WERI-Rb-1 (cell line): ENCODE measurements at regions not wholly inside any gene's neighbourhood (a gene's known extent, or its start where the extent isn't known, plus 50 kb on each side); places are given as distances from the start of the nearest gene placed in this dataset.
A peak's percentile ranks its signal among the peaks of the same experiment; 100 is the strongest.

Experiments
- DNase-seq: peaks from one replicate; pipeline ENCODE4 v3.0.0-alpha.2; 2020
- H3K27ac ChIP-seq: fragments of 250-450 bp; sonication (Bioruptor Pico); 2 replicates; pipeline ENCODE4 v1.5.1; 2020; ENCODE audit warnings: mild to moderate bottlenecking, moderate library complexity
- H3K27me3 ChIP-seq: fragments of 250-450 bp; sonication (Bioruptor Pico); 2 replicates; pipeline ENCODE4 v1.5.1; 2021; ENCODE audit warnings: mild to moderate bottlenecking, low read depth, moderate library complexity; ENCODE audit not compliant: insufficient read depth, severe bottlenecking
- H3K36me3 ChIP-seq: fragments of 250-450 bp; sonication (Bioruptor Pico); 2 replicates; pipeline ENCODE4 v1.5.1; 2020; ENCODE audit warnings: mild to moderate bottlenecking, moderate library complexity
- H3K4me3 ChIP-seq: 2 replicates; pipeline ENCODE4 v1.5.1; 2011; ENCODE audit warnings: low read depth, mild to moderate bottlenecking, control low read depth, low read length
- H3K9me3 ChIP-seq: fragments of 250-450 bp; sonication (Bioruptor Pico); 2 replicates; pipeline ENCODE4 v1.5.1; 2021; ENCODE audit warnings: mild to moderate bottlenecking, moderate library complexity; ENCODE audit not compliant: severe bottlenecking
- TF ChIP-seq, protein P1 (sequence below): IDR thresholded peaks from 2 replicates; pipeline ENCODE4 v1.5.1; 2011; ENCODE audit warnings: low read depth, mild to moderate bottlenecking, control low read depth, inconsistent platforms, low read length

- Histone ChIP-seq H3K36me3 (no peaks in the 10 kb centered on the region), H3K4me3 (no peak overlapping the region), H3K9me3 (no peaks in the 10 kb centered on the region), H3K27ac (no peak overlapping the region), H3K27me3 (no peaks in the 10 kb centered on the region)
- no peak for DNase-seq
- TF ChIP-seq, protein P1, sequence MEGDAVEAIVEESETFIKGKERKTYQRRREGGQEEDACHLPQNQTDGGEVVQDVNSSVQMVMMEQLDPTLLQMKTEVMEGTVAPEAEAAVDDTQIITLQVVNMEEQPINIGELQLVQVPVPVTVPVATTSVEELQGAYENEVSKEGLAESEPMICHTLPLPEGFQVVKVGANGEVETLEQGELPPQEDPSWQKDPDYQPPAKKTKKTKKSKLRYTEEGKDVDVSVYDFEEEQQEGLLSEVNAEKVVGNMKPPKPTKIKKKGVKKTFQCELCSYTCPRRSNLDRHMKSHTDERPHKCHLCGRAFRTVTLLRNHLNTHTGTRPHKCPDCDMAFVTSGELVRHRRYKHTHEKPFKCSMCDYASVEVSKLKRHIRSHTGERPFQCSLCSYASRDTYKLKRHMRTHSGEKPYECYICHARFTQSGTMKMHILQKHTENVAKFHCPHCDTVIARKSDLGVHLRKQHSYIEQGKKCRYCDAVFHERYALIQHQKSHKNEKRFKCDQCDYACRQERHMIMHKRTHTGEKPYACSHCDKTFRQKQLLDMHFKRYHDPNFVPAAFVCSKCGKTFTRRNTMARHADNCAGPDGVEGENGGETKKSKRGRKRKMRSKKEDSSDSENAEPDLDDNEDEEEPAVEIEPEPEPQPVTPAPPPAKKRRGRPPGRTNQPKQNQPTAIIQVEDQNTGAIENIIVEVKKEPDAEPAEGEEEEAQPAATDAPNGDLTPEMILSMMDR: no peak
Observed at GRCh38 chr5:175790796-175791195, 80.6 kb upstream of the CPLX2 start.

DNA sequence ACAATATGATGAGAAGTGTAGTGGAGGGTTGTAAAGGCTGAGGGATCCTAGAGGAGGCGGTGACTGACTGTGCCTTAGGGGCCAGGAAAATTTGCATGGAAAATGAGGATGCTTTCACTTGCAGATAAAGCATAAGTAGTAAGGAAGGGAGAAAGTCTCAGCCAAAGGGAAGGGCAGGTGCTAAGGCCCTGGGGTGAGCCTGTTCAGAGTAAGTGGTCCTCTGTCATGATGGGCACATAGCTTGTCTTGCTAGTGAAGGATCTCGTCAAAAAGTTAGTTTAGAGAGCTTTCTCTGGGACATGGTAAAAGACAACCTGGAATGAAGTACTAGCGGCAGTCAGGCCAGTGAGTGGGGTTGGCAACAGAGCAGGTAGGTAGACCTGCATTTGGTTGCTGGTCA is 75.4 kb upstream of the CPLX2 start:
- no peaks in the 10 kb centered on the region for H3K27me3 ChIP-seq
- peaks cover 9% of the 10 kb centered on the region for H3K36me3 ChIP-seq
- no peak for DNase-seq
- H3K4me3 ChIP-seq: peak overlapping the region; percentile 74
- peak overlapping the region; percentile 99 for H3K27ac ChIP-seq
- TF ChIP-seq, protein P1: no peak
- no peaks in the 10 kb centered on the region for H3K9me3 ChIP-seq

DNA sequence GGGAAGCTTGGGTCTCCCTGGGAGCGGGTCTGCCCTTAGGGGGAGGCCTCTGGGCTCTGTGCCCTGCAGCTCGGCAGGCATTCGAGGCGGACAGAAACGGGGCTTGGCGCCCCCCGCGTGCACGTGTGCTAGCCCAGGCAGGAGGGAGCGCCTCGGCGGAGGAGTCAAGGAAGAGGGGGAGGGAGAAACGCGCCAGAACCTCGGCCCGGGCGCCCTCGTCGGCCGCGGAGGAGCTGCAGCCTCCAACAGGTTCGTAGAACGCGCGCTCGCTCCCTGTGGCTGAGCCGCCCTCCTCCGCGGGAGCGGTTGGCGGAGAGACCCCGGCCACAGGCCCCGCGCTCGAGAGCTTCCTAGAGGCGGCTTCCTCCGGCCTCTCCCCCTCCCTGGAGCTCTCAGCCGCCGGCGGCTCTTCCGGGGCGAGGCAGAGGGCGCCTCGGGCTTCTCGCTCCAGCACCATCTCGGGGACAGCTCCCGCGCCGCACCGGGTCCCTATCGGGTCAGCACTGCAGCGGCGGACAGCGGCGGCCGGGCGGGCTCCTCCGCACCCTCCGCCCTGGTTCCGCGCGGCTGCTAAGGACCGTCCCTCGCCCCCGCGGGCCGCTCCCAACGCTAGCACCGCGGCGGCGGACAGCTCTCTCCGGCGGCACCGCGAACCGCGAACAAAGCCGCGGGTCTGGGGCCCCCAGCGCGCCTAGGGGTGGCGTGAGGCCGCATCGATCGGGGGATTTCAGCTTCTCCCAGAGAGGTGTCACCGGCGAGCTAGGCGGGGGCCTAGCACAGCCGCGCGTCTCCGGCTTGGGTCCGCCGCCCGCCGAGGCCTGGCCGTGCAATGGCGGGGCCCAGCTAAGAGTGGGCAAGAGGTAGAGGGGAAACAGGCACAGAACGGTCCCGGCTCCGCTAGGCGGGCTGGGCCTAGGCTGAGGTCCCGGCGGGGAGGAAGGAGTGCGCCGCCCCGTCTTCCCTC is 74.6 kb upstream of the CPLX2 start:
- DNase-seq: peak; percentile 67
- H3K4me3 ChIP-seq: peak overlapping the region; percentile 74

GRCh38 chr5:175797521-175798038 is 73.8 kb upstream of the CPLX2 start:
- TF ChIP-seq, protein P1: no peak
- peak overlapping the region; percentile 74 for H3K4me3 ChIP-seq
- peak; percentile 99 for DNase-seq
- peaks cover 9% of the 10 kb centered on the region for H3K36me3 ChIP-seq
- no peaks in the 10 kb centered on the region for H3K9me3 ChIP-seq
- H3K27ac ChIP-seq: peak overlapping the region; percentile 99
- no peaks in the 10 kb centered on the region for H3K27me3 ChIP-seq

More for the DNA sequence above, 74.6 kb upstream of the CPLX2 start:
- H3K9me3 ChIP-seq: no peaks in the 10 kb centered on the region
- peak overlapping the region; percentile 99 for H3K27ac ChIP-seq
- H3K36me3 ChIP-seq: peaks cover 9% of the 10 kb centered on the region
- no peaks in the 10 kb centered on the region for H3K27me3 ChIP-seq
- TF ChIP-seq, protein P1: no peak

- Histone ChIP-seq H3K9me3 (no peaks in the 10 kb centered on the region), H3K27me3 (no peaks in the 10 kb centered on the region), H3K4me3 (no peak overlapping the region), H3K27ac (peak overlapping the region; percentile 99), H3K36me3 (peaks cover 9% of the 10 kb centered on the region)
- no peak for DNase-seq
- TF ChIP-seq, protein P1: no peak
Observed at GRCh38 chr5:175798626-175799025, 72.8 kb upstream of the CPLX2 start.
